ENCODE measurements at regions not wholly inside any gene's neighbourhood (a gene's known extent, or its start where the extent isn't known, plus 50 kb on each side); places are given as distances from the start of the nearest gene placed in this dataset.

DNA sequence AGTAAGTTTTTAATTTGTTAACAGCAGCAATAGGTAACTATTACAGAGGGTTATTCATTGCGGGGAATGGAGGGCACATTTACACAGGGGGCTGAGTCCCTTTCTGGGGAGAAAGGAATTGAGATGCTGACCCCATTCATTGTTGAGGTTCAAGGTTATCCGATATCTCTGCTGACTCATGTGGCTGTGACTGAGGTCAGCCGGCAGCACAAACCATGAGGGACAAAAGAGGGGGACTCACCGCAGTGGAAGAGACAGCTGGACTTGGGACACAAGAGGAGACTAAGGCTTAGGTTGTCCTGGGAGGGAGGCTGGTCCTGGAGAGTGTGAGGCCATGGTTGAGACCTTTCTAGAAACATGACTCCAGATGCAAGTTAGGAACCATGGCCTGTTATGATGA lies 119.1 kb upstream of the XYLT1 start:
- TF ChIP-seq GATA3 (IDR thresholded peaks at IDR 0.05; ENCODE audit: low read depth, low read length) (no peak), GATA2 (IDR thresholded peaks at IDR 0.05; ENCODE audit: low read depth, low read length) (no peak)

DNA sequence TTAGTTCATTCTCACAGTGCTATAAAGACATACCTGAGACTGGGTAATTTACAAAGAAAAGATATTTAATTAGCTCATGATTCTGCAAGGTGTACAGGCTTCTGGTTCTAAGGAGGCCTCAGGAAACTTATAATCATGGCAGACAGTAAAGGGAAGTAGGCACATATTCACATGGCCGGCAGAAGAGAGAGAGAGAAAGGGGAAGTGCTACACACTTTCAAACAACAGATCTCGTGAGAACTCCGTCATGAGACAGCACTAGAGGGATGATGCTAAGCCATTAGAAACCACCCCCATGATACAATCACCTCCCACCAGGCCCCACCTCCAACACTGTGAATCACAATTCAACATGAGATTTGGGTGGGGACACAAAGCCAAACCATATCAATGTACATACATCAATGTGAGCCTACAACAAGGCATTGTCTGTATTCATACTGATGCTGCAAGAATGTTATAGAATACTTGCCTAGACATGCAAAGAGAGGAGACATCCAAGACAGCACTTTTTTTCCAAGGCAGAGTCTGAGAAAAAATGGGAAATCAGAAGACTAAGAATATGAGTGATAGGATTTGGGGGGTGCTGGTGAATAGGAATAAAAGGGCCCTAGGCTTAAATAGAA lies 114.8 kb upstream of the XYLT1 start:
- TF ChIP-seq GATA3 (IDR thresholded peaks at IDR 0.05; ENCODE audit: low read depth, low read length) (no peak), GATA2 (IDR thresholded peaks at IDR 0.05; ENCODE audit: low read depth, low read length) (no peak)

DNA sequence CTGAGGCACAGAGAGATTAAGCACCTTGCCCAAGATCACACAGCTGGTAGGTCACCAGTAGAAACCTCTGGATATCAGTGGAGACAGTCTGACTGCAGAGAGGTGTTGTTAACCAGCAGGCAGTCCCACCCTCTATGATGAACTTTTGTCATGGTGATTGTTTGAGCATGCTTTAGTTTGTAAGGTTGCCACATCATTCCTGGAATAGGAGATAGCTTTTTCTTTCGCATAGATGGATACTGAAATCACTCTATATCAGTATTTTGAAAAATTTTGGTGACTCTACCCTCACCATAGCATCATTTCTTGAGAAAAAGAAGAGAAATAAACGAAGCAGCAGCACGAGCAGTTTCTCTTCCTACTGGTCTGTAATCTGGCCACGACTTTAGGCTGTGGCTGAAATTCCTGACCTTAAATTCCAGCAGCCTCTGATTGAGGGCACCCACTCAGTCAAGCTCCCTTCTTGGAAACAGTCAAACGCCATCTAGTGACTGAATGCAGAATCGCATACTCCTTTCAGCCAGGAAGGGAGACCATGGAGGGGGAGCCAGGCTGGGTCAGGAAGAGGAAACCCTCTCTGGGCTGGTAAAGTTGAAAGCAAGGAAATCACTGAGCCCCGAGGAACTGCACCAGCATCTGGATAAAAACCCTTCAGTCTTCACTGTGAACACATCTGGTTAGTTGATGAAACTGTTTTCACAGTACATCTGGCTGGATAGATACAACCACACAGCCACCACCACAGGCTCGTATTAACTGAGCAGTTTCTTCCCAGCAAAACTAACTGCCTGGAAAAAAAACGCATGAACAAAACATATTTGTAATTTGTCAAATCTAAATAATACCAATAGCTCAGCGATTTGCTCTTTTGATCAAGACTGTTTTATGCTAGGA lies 108.5 kb upstream of the XYLT1 start:
- TF ChIP-seq GATA2 (IDR thresholded peaks at IDR 0.05; ENCODE audit: low read depth, low read length) (no peak), GATA3 (IDR thresholded peaks at IDR 0.05; ENCODE audit: low read depth, low read length) (no peak)

DNA sequence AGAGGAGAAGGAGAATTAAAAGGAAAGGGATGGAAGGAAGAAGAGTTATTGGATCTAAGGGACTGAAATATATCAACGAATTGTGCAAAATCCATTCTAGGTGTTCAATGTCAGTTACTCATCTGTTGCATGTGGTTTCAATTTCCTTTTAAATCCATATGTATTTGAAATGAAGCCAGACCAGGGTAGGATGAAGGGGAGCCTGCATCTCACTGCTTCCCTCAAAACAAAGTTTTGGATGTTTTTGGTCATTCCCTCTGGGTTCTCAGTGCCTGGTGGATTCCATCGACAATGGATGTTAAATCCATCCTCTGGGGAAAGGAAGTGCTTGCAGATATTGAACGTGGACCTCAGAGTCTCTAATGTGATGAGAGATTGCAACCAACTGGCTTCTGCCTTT lies 103.5 kb upstream of the XYLT1 start:
- TF ChIP-seq GATA2 (IDR thresholded peaks at IDR 0.05; ENCODE audit: low read depth, low read length): no peak
- TF ChIP-seq GATA3 (IDR thresholded peaks at IDR 0.05; ENCODE audit: low read depth, low read length): no peak

DNA sequence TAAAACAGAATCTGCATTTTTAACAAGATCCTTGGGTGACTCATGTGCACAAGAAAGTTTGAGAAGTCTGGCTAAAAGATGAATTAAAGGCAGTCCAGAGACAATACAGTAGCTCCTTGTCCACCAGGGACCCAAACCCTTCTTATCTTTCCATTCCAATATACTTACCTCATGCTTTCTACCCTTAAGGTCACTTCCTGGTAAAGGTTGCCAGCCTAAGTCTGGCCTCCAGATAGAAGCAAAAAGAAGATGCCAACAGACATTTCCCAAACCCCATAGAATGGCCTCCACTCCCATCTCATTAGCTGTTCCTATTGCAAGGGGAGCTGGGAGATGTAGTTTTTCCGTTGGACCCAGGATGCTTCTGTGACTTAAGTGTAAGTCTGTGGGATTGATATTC lies 101.4 kb upstream of the XYLT1 start:
- no peak for TF ChIP-seq GATA2 (IDR thresholded peaks at IDR 0.05; ENCODE audit: low read depth, low read length)
- TF ChIP-seq GATA3 (IDR thresholded peaks at IDR 0.05; ENCODE audit: low read depth, low read length): no peak

DNA sequence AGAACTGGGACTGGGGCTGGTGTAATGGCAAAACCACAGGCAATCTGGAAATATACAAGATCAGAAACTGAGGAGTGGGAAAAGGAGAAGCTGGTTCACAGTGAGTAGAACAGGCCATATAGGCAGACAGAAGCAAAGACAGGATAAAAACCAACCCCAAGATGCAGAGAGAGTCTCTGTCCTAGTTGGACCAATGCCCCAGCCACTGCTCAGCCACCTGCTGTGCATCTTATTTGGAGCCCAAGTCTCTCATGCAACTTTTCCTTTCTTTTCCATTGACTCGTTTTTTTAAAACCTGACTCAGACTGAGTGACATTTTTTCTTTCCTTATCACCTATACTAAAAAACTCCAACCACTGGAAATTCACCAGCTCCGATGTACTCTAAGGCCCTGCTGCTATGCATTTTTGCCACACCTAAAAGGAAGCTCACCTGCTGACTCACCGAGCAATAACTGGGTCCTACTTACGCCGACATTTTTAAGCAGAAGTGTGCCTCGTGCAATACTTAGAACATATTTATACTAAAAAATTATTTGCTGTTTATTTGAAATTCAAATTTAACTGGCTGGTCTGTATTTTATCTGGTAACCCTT lies 100.8 kb upstream of the XYLT1 start:
- TF ChIP-seq GATA3 (IDR thresholded peaks at IDR 0.05; ENCODE audit: low read depth, low read length) (no peak), GATA2 (IDR thresholded peaks at IDR 0.05; ENCODE audit: low read depth, low read length) (no peak)

DNA sequence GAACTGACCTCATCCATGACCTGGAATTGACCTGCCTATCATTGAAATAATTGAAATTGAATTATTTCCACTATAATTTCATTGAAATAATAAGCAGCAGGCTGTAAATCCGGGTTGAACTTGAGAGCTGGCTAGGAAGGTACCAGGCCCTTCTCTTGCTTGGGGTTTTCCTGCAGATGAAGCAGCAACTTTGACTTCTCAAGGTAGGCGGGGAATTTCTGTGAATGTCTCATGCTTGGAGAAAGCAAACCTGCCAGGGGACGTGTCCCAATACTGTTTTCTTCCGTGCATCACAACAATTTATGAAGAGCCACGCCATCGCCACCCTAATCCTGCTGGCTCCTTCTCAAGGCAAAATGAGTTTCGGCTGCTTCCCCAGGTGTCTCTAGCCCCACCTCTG lies 97.5 kb upstream of the XYLT1 start:
- TF ChIP-seq GATA2 (IDR thresholded peaks at IDR 0.05; ENCODE audit: low read depth, low read length): no peak
- no peak for TF ChIP-seq GATA3 (IDR thresholded peaks at IDR 0.05; ENCODE audit: low read depth, low read length)

DNA sequence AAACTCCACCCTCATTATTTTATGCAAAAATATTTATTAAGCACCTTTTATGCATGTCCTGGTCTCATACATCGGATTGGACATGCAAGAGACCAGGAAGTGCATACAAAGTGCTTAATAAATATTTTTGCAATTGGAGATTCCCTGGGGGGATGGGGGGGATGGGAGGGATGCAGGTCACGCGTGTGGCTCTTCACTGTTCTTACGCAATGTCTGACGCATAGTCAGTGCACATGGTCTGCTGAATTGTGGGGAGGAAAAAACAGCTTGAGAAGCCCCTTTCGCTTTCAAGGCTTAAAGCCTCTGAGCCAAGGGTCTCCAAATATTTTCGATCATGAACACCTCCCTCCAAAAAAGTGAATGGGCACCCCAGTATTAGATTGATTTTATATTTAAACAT lies 96.7 kb upstream of the XYLT1 start:
- TF ChIP-seq GATA3 (IDR thresholded peaks at IDR 0.05; ENCODE audit: low read depth, low read length): no peak
- TF ChIP-seq GATA2 (IDR thresholded peaks at IDR 0.05; ENCODE audit: low read depth, low read length): no peak

DNA sequence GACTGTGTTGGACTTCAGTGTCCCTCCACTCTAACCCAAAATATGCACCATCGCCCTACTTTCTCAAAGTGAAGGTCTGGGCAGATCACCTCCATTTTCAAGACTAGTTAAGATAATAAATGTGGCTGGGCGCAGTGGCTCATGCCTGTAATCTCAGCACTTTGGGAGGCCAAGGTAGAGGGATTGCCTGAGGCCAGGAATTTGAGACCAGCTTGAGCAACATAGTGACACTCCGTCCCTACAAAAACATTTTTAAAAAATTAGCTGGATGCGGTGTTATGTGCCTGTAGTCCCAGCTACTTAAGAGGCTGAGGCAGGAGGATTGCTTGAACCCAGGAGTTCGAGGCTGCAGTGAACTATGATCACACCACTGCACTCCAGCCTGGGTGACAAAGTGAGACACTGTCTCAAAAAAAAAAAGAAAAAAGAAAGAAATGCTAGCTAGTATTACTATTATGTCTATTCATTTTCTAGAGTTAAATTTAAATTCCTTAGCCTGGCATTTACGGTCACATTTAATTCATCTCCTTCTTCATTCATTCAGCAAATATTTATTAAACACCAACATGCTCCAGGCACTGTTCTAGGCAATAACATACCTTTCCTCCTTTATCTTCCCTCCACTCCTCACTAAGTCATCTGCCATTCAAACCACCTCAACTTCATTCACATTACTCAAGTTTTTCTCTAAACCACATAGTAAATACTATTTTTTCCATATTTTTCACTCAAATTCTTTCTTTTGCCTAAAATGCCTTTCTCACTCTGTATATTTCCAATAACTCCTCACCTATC lies 96.1 kb upstream of the XYLT1 start:
- TF ChIP-seq GATA2 (IDR thresholded peaks at IDR 0.05; ENCODE audit: low read depth, low read length) (no peak), GATA3 (IDR thresholded peaks at IDR 0.05; ENCODE audit: low read depth, low read length) (no peak)

DNA sequence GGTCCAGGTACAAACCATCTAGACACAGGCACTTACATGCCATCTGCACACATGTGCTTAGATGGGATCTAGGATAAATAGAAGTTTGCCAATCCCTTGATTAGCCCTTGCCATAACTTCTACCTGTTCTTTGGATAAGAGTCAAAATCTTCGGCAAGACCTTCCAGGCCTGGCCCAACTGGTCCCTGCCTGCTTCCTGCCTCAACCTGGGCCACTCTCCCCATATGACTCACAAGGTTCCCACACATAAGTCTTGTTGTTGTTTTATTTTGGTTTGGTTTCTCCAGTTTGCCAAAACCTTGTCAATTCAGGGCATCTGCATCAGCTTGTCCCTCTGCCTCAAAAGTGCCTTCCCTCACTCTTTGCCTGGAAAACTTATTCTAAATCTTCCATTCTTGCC lies 95.3 kb upstream of the XYLT1 start:
- TF ChIP-seq GATA3 (IDR thresholded peaks at IDR 0.05; ENCODE audit: low read depth, low read length) (no peak), GATA2 (IDR thresholded peaks at IDR 0.05; ENCODE audit: low read depth, low read length) (no peak)

DNA sequence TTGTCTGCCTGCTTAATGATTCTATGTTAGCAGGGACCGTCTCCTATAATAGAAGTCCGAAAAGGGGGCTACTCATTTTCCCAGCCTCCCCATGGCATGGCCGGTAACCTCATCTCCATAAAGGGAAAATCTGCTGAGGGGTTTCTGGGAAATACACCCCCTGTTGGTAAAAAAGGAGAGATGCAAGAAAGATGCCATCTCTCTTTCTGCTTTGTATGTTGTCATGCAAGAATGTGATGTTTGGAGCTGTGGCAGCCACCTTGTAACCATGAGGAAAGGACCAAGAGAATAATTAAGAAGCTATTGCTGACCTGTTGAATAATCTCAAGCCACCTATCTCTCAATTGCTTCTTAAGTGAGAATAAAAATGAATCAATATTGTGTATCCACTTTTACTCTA lies 94.8 kb upstream of the XYLT1 start:
- TF ChIP-seq GATA3 (IDR thresholded peaks at IDR 0.05; ENCODE audit: low read depth, low read length) (no peak), GATA2 (IDR thresholded peaks at IDR 0.05; ENCODE audit: low read depth, low read length) (no peak)

DNA sequence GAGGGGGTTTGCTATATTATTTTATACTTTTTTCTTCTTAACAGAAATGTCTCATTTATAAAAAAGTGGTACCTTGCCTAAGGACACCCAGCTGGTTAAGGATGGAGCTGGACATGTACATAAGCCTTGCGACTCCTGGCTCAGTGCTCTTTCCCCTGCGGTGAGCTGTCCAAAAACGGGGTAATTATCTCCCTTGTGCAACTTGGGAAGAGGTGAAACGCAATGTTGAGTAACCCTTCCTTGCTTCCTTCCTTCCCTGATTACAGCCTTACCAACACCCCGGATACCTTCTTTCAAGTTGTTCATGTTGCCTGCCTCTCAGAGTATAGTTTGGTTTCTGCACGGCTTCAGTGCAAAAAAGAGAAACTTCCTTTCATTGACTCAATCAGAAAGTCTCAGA lies 94.1 kb upstream of the XYLT1 start:
- TF ChIP-seq GATA3 (IDR thresholded peaks at IDR 0.05; ENCODE audit: low read depth, low read length) (no peak), GATA2 (IDR thresholded peaks at IDR 0.05; ENCODE audit: low read depth, low read length) (no peak)

DNA sequence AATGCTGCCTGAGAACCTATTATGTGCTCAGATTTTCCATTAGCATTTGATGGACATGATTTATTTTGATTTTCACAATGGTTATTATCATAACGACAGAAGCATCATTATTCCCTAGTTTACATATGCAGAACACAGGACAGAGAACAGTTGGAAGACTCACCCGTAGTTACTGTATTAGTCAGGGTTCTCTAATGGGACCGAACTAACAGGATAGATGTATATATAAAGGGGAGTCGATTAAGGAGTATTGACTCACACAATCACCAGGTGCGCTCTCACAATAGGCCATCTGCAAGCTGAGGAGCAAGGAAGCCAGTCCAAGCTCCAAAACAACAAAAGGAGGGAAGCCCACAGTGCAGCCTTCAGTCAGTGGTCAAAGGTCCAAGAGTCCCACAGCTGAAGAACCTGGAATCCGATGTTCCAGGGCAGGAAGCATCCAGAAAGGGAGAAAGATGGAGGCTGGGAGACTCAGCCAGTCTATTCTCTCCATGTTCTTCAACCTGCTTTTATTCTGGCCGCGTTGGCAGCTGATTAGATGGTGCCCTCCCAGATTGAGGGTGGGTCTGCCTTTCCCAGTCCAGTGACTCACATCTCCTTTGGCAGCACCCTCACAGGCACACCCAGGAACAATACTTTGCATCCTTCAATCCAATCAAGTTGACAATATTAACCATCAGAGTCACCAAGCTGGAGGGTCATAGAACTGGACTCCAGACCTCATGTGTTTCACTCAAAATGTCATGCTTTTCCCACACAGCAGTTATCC lies 92.7 kb upstream of the XYLT1 start:
- no peak for TF ChIP-seq GATA3 (IDR thresholded peaks at IDR 0.05; ENCODE audit: low read depth, low read length)
- TF ChIP-seq GATA2 (IDR thresholded peaks at IDR 0.05; ENCODE audit: low read depth, low read length): no peak
